ENCODE measurements at regions not wholly inside any gene's neighbourhood (a gene's known extent, or its start where the extent isn't known, plus 50 kb on each side); places are given as distances from the start of the nearest gene placed in this dataset.

- TF ChIP-seq, protein P1, sequence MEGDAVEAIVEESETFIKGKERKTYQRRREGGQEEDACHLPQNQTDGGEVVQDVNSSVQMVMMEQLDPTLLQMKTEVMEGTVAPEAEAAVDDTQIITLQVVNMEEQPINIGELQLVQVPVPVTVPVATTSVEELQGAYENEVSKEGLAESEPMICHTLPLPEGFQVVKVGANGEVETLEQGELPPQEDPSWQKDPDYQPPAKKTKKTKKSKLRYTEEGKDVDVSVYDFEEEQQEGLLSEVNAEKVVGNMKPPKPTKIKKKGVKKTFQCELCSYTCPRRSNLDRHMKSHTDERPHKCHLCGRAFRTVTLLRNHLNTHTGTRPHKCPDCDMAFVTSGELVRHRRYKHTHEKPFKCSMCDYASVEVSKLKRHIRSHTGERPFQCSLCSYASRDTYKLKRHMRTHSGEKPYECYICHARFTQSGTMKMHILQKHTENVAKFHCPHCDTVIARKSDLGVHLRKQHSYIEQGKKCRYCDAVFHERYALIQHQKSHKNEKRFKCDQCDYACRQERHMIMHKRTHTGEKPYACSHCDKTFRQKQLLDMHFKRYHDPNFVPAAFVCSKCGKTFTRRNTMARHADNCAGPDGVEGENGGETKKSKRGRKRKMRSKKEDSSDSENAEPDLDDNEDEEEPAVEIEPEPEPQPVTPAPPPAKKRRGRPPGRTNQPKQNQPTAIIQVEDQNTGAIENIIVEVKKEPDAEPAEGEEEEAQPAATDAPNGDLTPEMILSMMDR (conservative IDR thresholded peaks at IDR 0.05), result no peak
- H3K4me1 ChIP-seq (ENCODE audit: insufficient read depth, low read length), result no peaks in the 10 kb centered on the region
- H3K27ac ChIP-seq (ENCODE audit: insufficient read length, low read depth, low read length), result no peak overlapping the region
- no peak overlapping the region for H2BK5ac ChIP-seq (ENCODE audit: insufficient read length, low read length)
- H3K27me3 Mint-ChIP-seq (ENCODE audit: low read depth), result no peaks in the 10 kb centered on the region
- H3K36me3 Mint-ChIP-seq (ENCODE audit: insufficient read depth in 1 of 3, low read depth in 3 of 3), result no peaks in the 10 kb centered on the region
- H2BK120ac ChIP-seq (ENCODE audit: low read depth, low read length, poor library complexity, severe bottlenecking), result no peak overlapping the region
- H2BK12ac ChIP-seq (ENCODE audit: insufficient read length, low read depth, low read length), result no peak overlapping the region
- no CpG with 5 or more reads among the region's 4 CpGs for WGBS (ENCODE audit: extremely low coverage, insufficient read length, low lambda C conversion rate)
- H3K23ac ChIP-seq (ENCODE audit: insufficient read length, low read depth, low read length), result no peak overlapping the region
- no peaks in the 10 kb centered on the region for H3K23me2 ChIP-seq (ENCODE audit: insufficient read length, low read depth, low read length, poor library complexity, severe bottlenecking)
- no peaks in the 10 kb centered on the region for H3K79me1 ChIP-seq (ENCODE audit: insufficient read depth, low read depth, low read length, poor library complexity, severe bottlenecking)
- H2BK15ac ChIP-seq (ENCODE audit: low read depth, low read length), result no peak overlapping the region
- H3K9ac ChIP-seq (ENCODE audit: extremely low read depth, insufficient read length, low read length), result no peak overlapping the region
- no peak overlapping the region for H2BK20ac ChIP-seq (ENCODE audit: low read depth, low read length, poor library complexity, severe bottlenecking)
- no peak overlapping the region for H4K8ac ChIP-seq (replicated peaks; ENCODE audit: insufficient read length, low read depth, low read length)
- no peaks in the 10 kb centered on the region for H4K20me1 ChIP-seq (ENCODE audit: control insufficient read depth, insufficient read depth, insufficient read length)
- no peaks in the 10 kb centered on the region for H3K27me3 ChIP-seq (ENCODE audit: insufficient read depth, low read length)
- H3K4me2 ChIP-seq (ENCODE audit: insufficient read depth, insufficient read length, low read length), result no peak overlapping the region
- H3K18ac ChIP-seq (ENCODE audit: insufficient read length, low read depth, low read length), result no peak overlapping the region
- no peak overlapping the region for H3T11ph ChIP-seq (ENCODE audit: low read length)
- no peak overlapping the region for H3K14ac ChIP-seq (ENCODE audit: insufficient read depth, low read length)
- no peaks in the 10 kb centered on the region for H3K9me3 ChIP-seq (ENCODE audit: control insufficient read depth, low read depth, low read length)
- no peak overlapping the region for H4K91ac ChIP-seq (ENCODE audit: insufficient read length, low read depth, low read length)
- H4K5ac ChIP-seq (ENCODE audit: insufficient read length, low read depth, low read length), result no peak overlapping the region
- H3K9me3 Mint-ChIP-seq, result no peaks in the 10 kb centered on the region
- H3K4me3 Mint-ChIP-seq, result no peak overlapping the region
- no peaks in the 10 kb centered on the region for H3K79me2 ChIP-seq (ENCODE audit: insufficient read depth, low read length)
- no peak overlapping the region for H2AFZ ChIP-seq (ENCODE audit: low read length)
- H2AK5ac ChIP-seq (ENCODE audit: insufficient read length, low read length), result no peak overlapping the region
- no peak for DNase-seq
- H3K56ac ChIP-seq (ENCODE audit: insufficient read length, low read depth, low read length), result no peak overlapping the region
- no peak overlapping the region for H3K27ac Mint-ChIP-seq
- H3K4me1 Mint-ChIP-seq, result no peaks in the 10 kb centered on the region
- no peak overlapping the region for H3K4ac ChIP-seq (ENCODE audit: low read depth, low read length)
Measured at GRCh38 chr9:13352451-13352979, 73.0 kb upstream of the MPDZ start.
